Stimulated activated CD4-positive, alpha-beta T cell treated with anti-CD3 and anti-CD28 coated beads, TNF-alpha, amount 100 ng/mL, for 48 hours (primary cell): ENCODE measurements at regions not wholly inside any gene's neighbourhood (a gene's known extent, or its start where the extent isn't known, plus 50 kb on each side); places are given as distances from the start of the nearest gene placed in this dataset.
"Not testable (repeated sequence)": the region's sequence is repeated elsewhere in the genome, so short reads cannot be mapped to it uniquely, and the experiment has no call there.

Source experiments
- DNase-seq, 3 donors: peaks; one replicate each; pipeline ENCODE4 v3.0.0-alpha.2; 2020; ENCODE audit warnings: low read depth in 3 of 3

DNA sequence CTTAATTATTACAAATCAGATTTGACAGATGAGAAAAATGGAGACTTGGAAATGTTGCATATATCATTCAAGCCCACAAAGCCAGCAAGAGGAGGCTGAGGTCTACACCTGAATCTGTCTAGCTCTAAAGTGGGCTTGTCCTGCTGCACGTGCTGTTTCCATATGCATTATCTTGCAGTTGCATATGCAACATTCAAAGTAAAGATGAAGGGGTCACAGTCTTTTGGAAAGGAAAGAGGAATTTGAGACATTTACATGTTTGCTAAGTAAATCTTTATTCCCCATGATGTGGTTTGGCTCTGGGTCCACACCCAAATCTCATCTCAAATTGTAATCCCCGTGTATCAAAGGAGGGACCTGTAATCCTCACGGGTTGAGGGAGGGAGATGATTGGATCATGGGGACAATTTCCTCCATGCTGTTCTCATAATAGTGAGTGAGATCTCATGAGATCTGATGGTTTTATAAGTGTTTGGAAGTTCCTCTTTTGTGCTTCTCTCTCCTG, 98.3 kb downstream of the BACH1 start:
- DNase-seq = no peak

DNA sequence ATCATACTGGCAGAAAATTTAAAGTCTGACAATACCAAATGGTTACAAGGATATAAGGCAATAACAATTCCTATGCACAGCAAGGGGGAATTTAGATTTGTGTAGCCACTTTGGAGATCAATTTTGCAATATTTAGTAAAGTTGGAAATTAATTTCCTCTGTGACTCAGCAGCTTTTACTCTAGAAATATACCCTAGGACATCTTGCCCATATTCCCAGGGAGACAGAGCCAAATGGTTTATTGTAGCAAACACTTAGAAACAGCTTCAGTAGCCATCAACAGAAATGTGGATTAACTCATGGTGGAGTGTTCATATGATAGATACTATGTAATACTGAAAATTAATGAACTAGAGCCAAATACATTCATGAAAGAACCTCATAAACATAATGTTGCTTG, 104.6 kb downstream of the BACH1 start:
- DNase-seq = no peak

DNA sequence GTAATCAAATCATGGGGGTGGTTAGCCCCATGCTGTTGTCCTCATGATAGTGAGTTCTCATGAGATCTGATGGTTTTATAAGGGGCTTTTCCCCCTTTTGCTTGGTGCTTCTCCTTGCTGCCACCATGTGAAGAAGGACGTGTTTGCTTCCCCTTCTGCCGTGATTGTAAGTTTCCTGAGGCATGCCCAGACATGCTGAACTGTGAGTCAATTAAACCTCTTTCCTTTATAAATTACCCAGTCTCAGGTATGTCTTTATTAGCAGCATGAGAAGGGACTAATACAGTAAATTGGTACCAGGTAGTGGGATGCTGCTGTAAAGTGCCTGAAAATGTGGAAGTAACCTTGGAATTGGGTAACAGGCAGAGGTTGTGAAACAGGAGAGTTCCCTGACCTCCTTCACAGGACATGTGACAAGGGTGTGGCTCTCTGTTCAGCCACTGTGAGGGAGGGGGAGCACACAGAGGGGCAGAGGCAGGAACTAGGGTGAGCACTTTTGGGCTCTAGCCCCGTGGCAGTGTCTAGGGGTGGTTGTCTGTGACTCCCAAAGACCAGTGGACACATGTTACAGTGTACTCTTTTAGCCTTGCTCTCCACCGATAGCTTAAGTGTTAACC, 105.3 kb downstream of the BACH1 start:
- no peak for DNase-seq

DNA sequence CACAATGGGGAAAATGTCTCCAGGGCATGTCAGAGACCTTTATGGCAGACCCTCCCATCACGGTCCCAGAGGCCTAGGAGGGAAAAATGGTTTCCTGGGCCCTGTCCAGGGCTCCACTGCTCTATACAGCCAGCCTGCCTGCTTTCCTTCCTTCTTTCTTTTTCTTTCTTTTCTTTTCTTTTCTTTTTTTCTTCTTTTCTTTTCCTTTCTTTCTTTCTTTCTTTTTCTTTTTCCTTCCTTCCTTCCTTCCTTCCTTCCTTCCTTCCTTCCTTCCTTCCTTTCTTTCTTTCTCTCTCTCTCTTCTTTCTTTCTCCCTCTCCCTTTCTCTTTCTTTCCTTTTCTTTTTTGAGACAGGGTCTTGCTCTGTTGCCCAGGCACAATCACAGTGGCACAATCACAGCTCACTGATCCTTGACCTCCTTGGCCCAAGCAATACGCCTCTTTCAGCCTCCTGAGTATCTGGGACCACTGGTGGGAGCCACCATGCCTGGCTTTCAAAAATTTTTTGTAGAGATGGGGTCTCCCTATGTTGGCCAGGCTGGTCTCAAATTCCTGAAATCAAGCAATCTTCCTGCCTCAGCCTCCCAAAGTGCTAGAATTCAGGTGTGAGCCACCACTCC, 106.9 kb downstream of the BACH1 start:
- DNase-seq = no peak

DNA sequence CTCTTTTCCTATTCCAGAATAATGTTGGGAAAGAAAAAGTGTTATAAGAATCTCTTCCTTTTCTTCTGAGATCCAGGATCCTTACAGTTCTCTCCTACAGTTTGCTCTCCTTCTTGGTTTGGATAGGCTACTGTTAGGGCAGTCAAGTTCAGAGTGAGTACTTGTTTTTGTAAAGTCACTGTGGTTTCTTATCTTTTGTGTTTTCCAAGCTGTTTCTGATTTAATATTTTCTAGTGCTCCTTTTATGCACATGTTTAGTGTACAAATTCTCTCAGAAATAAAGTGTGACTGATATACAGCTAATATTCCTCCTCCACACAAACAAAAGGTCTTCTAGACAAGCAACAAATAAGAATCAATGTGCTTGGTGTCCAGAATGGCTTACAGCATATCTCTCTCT, 107.7 kb downstream of the BACH1 start:
- DNase-seq = no peak

DNA sequence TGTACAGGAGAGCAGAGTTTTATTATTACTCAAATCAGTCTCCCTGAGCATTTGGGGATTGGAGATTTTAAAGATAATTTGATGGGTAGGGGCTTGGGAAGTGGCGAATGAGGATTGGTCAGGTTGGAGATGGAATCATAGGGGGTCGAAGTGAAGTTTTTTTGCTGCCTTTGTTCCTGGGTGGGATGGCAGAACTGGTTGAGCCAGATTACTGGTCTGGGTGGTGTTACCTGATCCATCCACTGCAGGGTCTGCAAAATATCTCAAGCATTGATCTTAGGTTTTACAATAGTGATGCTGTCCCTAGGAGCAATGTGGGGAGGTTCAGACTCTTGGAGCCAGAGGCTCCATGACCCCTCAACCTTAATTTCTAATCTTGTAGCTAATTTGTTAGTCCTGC, 108.8 kb downstream of the BACH1 start:
- no peak for DNase-seq

DNA sequence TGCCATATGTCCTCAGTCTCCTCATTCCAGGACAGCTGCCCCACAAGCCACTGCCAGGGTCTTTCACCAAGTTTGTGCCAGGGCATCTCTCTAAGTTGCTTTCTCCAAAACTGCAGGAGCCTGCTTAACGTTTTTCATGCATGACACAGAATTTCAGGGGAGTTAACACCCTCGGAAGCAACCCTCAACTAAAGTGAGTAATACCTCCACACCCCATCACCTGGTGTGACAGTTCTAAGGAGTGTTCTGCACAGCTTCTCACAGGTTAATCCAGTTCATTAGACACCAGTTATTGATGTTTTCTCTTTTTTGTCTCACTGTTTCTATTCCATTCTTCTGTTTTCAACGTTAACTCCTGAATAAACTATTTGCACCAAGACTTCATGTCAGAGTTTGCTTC, 115.0 kb downstream of the BACH1 start:
- no peak for DNase-seq

DNA sequence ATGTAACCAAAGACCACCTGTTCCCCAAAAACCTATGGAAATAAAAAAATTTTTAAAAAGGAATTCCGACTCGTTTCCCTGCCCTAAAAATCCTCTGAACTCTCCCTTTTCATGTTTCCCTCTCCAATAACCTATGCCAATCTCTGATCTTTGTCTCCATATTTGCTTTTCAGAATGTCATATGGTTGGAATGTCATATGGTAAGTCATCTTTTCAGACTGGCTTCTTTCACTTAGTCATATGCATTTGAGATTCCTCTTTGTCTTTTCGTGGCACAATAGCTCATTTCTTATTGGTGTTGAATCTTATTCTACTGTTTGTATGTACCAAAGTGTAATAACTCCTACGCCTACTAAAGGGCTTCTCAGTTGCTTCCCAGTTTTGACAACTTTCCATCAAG, 117.5 kb downstream of the BACH1 start:
- no peak for DNase-seq

DNA sequence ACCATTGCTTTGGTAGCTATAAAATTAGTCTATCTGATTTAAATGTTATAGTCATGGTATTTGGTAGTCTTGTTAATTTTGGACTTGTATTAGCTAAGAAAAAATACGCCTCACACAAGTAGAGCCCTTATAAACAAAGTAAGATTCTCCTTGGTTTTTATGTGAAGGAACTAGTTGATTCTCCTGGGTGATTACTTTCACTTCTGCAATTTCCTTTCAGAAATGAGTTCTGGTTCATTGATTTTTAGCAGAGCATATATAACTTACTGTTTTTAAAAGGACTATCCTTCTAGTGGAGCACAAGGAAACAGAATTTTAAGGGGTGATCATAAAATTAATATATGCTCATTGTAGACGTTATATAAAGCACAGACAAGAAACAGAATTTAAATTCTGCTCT, 120.1 kb downstream of the BACH1 start:
- no peak for DNase-seq

DNA sequence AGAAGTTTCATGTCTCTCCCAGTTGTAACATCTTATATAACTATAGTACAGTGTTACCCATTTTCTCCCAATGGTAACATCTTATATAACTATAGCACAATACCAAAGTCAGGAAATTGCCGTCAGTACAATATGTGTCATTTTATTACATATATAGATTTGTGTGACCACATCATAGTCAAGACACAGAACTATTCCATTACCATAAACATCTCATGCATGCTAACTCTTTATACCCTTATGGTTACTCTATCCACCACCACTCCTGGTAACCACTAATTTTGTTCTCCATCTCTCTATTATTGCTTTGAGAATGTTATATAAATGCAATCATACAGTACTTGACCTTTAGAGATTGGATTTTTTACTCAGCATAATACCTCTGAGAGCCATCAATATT, 120.7 kb downstream of the BACH1 start:
- DNase-seq = no peak

DNA sequence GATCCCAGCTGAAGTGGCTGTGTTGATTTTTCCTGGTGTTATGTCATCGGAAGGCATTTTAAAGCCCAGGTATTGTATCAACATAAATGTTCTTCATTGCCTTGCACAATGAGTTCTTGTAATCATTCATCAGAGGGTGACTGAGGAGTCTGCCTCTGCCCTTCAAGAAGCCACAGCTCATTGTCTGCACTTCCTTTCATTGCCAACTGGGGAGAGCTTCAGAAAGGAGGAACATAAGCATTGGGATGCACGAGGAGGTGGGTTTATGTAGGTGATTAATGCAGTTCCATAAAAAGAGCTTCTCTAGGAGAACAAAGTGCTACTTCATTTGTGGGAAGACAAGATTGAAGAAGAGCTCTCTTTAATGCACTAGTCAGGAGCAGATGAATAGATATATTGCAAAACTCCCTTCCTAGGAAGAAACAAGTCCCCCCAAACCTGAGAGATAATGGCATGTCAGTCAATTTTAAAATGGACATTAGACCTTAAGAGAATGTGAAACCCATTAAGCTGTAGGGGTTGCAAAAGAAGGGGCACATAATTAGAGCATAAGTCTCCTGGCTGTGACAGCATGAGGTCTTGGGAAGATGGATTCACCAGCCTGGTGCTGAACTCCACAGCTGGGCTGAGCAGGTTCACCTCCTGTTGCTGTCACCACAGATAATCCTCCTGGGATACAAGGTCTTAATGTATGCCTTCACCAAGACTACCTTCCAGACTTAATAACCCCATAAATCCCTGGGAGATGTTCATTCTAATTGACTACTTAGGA, 124.6 kb downstream of the BACH1 start:
- no peak for DNase-seq

DNA sequence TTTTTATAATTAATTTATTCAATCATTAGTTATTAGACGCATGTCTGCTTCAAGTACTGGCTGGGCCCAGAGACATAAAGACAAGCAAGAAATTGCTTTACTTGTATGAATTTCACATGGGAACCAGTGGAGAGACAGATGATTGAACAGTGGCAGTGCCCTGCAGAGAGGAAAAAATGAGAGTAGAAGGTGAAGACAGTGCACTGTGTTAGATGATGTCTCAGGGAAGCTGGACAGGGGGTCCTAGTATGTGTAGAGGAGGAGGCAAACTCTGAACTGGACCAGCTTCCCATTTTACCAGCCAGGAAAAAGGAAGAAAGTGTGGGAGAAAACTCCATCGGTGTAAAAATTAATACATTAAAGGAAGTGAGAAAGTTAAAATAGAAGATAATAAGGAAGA, 126.0 kb downstream of the BACH1 start:
- DNase-seq = no peak

DNA sequence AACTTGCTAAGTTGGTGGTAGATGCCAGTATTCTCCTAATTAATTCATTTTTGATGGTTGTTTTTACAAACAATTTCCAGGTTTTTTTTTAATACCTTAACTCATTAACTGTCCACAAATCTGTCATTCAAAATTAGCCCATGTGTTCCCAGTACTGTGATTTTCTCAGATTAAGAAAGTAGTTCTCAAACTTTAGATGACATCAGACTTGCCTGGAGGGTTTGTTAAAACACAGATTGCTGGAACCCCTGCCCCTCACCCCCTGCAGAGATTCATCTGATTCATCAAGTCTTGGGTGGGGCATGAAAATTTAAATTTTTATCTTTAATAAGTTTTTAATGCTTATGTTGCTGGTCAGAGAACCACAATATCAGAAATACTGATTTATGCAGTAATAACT, 130.5 kb downstream of the BACH1 start:
- no peak for DNase-seq

DNA sequence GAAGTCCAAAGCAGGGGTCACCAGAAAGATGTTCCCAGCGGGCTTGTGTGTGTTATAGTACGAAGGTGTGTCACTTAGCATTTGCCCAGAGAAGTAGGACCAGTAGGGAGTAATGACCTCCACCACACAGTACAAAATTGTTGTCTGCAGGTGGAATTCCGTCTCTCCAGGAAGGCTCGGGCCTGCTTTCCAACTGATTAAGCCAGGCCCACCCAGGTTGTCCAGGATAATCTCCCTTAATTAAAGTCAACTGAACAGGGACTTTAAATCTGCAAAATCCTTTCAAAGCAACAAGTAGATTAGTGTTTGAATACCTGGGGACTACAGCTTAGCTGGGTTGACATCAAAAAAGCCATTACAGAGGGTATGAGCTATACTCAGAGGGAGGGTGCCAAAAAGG, 131.3 kb downstream of the BACH1 start:
- no peak for DNase-seq

DNA sequence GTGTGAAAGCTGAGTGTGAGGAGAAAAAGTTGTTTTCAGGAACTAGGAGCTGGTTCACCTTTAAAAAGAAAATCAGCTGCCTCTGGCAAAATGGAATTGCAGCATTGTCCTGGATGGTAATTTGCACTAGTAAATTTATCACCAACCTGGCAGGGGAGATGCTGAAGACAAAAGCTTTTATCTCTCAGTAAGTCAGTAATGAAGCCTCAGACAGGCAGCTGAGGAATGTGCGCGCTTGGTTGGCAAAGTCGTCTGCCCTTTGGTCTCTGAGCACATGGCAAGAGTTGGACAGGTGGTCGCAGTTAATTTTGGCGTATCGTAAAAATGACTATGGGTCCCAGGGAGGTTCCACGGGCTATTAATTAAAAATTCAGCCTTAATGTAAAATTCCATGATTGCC, 131.9 kb downstream of the BACH1 start:
- DNase-seq = no peak

DNA sequence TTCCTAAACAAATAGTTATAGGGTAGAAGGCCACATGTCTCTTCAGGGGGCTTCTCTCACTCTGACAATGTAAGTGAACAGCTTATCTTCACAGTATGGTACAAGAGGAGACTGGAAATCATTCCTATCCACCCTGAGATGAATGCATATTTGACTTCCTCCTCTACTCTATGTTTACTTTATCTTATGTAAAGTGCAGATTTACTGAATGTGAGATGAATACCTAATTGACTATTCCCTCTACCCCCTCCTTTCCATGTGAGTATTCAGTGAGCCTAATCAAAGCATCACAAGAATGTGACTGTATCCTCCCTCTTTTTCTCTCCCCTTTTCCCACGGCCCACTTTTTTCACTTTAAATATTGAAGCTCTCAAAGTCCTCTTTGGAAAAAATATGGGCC, 132.5 kb downstream of the BACH1 start:
- no peak for DNase-seq

DNA sequence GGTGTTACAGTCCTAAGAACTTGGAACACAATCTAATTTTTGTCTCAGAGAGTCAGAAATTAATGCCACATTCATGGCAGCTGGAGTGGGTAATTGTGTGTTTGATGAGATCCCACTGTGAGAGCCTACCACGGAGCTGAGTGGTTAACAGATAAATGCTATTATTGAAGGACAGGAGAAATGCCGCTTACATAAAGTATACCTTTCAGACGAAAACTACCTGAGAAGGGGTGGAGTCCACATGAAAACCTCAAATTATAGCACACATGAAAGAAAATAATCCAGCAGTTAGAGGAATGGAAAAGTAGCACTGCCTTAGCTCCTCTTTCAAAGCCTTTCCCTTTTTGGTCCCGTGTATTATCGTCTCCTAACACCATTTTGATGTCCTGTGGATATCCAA, 133.0 kb downstream of the BACH1 start:
- no peak for DNase-seq

DNA sequence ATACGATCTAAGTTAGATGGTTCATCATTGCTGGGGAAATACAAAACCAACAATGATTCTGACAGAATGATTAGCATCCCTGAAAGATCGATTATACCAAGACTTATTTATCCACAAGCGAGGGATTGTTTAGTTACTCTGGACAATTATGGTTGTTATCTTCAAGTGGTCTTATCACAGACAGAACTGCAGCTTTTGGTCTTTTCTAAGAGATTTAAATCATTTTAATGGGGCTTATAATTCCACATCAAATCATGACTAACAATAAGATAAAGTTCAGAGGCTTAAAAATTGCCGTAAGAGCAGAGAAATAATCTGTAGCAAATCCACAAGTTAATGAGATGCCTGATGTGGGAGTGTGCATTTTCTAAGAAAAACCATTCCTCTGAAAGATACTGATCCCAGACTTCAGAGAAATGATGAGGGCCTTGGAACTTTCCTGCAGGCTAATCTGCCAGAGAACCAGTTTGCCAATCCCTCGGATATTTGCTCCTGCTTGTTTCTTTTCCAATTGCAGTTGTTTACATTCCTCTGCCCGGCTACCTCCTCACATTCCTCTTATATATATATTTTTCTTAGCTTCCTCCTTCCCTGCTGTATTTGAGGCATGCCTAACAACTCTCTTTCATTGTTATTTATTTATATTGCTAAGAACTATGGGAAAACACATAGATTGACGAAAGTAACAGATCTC, 134.8 kb downstream of the BACH1 start:
- no peak for DNase-seq

DNA sequence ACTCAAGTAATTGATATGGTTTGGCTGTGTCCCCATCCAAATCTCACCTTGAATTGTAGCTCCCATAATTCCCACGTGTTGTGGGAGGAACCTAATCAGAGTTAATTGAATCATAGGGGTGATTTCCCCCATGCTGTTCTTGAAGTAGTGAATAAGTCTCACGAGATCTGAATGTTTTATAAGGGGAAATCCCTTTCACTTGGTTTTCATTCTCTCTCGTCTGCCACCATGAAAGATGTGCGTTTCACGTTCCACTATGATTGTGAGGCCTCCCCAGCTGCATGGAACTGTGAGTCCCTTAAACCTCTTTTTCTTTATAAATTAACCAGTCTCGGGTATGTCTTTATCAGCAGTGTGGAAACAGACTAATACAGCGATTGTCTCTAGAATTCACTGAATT, 135.4 kb downstream of the BACH1 start:
- peak in 1 of 3 donors; percentile 7 for DNase-seq

DNA sequence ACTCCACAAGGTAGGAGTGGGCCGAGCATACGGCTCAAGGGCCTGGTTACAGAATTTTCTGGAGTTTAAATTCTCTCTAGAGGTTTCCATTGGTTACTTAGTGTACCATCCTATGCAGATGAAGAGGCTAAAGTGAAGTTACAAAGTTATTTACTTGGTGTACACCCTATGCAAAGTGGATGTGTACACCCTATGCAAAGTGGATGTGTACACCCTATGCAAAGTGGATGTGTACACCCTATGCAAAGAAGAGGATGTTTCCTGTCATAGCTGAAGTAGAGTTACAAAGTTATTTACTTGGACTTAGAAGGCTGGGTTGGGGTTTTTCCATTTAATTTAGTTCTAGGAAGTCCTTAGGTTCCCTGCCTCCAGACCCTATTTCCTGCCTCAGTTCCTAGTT, 136.3 kb downstream of the BACH1 start:
- not testable (repeated sequence) for DNase-seq

DNA sequence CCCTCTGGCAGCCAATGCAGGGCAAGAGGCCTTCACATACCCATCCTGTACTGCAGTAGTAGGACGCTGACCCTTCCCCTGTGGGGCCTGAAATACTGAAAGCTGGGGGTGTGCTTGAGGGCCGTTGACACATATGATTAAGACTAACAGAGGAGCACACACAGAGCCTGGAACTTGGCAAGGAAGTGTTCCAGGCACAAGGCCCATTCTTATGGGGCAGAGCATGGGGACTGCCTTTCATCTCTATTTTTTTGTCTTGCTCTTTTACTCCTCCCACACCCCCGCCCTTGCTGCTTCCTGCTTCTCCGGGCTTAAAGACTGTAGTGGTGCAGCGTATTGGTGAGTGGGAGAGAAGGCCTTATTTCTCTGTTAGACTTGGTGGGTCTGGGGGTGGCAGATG, 137.4 kb downstream of the BACH1 start:
- peak in 2 of 3 donors; percentile 9 to 30 for DNase-seq

DNA sequence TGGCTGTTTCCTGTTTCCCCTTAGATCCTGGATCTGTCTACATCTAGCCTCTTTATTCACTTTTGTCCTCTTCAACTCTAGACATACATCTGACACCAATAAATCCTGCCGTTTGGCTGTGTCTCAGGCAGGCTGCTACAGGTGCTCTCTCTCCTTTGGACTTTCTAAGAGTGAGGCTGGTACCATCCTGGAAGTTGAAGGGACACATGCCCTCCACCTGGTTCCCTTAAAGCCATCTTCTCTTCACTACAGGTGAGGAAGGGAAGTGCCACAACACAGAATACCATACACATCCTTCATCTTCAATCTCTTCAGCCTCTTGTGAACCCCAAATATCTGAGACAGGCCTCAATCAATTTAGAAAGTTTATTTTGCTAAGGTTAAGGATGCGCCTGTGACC, 137.9 kb downstream of the BACH1 start:
- DNase-seq = no peak

DNA sequence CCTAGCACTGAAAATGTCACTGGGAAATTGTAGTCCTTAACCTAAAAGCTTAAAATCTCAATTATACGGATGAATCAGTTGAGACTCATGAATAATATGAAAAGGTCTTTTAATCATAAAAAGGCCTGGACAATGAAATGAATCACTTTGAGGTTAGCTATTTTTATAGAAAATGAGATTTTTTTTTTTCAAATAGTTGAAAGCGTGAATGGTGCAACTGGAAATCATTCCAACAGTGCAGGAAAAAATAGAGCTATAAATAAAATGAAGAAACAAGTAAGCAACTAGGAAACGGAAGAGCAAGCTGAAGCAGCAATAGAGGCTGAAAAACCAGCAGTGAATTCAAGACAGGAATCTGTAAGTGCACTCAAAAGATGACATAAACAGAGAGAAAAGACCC, 142.9 kb downstream of the BACH1 start:
- DNase-seq = no peak
